GM19324 (cell line): ENCODE measurements at regions not wholly inside any gene's neighbourhood (a gene's known extent, or its start where the extent isn't known, plus 50 kb on each side); places are given as distances from the start of the nearest gene placed in this dataset.
"Not testable (repeated sequence)": the region's sequence is repeated elsewhere in the genome, so short reads cannot be mapped to it uniquely, and the experiment has no call there.

Experiments used
- ATAC-seq: cut with Tn5 transposase; IDR thresholded peaks from one replicate; pipeline ENCODE4 v1.9.1; 2021; ENCODE audit warnings: mild to moderate bottlenecking, moderate library complexity; ENCODE audit not compliant: unreplicated experiment, low FRiP score

DNA sequence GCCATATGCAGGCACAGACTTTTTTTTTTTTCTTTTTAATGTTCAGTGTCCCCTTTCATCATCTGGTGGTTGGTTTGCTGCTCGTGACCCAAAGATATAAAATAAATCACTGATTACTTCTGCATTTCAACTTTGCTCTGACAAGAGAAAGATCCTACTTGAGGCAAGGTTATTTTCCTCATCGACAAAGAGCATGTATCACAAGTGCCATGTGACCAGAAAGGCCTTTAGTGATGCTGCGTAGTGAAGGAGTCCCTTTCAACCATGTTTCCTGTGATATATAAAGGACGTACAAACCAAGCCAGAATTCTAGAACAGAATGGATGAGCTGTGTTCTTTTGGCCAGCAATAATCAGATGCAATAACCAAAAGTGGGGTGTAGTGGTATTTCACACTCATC, 323.4 kb upstream of the PSMD7 start:
- no peak for ATAC-seq

- ATAC-seq, result no peak
Measured at GRCh38 chr16:73966851-73967250, 329.8 kb upstream of the PSMD7 start.

DNA sequence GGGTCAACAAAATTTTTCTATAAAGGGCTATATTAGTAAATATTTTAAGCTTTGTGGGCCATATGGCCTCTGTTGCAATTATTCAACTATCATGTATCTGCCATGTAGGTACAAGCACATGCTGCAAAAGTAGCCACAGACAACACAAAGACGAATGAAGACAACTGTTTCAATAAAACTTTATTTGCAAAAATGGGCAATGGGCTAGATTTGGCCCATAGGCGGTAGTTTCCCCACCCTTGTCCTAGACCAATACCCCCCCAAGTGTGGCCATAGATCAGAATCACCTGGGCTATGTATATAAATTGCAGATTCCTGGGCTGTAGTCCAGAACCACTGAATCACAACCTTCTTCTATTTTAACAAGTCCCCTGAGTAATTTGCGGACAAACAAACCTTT, 331.0 kb upstream of the PSMD7 start:
- ATAC-seq, result no peak

DNA sequence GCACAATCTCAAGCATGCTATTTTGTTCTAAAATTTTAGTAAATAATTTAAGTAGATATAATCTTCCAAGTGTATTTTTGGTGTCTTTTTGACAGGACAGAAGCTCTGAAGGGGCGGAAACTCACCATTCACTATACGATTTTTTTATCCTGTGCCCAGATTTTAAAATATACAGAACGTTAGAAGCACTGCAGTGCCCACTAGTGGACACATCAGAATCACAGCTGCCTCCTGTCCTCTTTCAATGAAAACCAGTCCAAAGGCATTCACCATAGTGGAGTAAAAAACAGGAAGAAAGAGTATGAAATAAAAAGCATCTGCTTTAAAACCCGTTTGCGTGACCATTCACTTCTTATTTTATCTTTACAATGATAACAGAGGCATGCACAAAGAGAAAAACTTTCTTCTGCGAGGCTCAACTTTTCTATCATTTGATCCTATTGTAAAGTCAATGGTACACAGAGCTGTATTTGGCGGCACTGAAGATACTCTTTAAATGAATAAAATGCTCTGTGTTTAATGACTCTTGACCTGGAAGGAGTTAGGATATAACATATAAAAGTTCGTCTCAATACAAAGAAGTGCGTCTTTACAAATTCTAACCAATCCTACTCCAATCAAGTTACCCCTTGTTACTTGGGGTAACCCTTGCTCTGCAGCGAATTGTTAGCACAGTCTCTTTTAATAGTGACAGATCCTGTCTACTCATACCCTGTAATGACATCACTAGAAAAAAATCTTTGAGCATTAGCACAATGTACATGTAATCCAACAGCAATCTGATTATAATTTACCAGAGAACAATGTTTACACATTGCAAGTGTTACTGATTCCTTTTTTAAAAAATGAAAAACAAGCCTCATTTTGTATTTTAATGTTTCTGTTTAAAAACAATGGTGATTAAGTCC, 339.8 kb upstream of the PSMD7 start:
- no peak for ATAC-seq

GRCh38 chr16:73955702-73956101, 340.9 kb upstream of the PSMD7 start:
- no peak for ATAC-seq

GRCh38 chr16:73955255-73955654, 341.4 kb upstream of the PSMD7 start:
- no peak for ATAC-seq

DNA sequence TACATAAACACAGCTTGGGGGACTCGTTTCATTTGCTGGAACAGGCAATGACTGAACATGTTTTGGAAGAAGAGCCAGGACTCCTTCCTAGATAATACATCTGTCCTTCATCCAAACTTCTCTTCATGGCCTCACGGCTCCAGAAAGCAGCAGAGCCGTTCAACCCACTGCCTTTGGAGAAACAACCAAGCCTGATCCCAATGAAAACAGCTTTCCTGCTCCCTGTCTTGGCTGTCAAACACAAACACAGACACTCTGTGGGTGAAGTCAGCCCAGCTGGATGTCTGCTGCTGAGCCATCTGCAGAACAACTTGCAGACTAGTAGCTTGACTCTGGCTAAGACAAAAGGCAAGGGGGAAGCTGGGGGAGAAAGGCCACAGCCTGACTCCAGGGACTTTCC, 345.1 kb upstream of the PSMD7 start:
- ATAC-seq, result no peak

DNA sequence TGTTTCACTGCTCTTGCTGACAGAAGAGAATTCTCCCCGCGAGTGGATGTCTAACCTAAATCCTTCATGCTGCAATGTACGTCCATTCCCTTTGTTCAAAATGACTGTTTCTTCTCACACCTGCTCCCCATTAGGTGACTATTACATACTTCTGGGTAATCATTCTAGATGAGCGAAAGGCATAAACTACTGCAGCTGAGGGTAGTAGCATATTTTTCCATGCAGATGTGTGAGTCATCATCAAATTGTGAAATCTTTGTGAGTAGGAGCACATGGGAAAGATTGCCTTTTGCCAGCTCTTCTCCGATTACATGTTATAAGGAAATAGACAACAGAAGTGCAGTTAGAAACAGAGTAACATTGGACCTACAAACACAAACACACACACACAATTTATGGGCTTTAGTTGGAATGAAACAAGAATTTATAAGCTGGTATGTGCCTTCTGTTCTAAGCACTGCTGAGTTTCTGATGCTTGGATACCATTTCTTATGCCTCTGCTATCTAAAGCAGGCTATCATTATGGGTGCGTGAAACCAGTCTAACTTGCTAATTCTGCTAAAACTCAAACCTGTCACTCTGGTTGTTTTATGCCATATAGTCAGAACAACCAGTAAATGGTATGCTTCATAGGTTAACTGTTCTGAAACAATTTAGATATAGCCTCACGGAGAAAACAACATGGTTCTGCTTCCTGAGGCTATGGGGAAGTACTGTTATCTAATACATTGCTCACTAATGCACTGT, 346.9 kb upstream of the PSMD7 start:
- ATAC-seq, result no peak

DNA sequence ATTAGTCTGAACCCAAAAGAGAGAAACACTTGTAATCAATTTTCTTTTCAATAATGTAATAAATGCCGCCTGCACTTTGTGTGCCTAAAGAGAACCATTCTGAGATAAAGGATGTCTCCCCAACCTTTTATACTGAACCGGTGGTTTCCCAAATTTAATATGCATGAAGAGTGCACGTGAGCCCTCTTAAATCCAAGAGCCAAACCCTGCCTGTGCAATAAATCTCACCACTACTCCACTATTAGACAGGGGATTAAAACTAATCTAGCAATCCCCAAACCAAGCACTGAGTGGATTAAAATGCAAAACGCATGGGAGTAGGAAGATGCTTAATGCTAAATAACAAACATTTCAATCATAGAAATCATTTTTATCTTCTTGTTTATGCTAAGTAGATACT, 351.0 kb upstream of the PSMD7 start:
- ATAC-seq, result no peak

GRCh38 chr16:73943184-73943583, 353.4 kb upstream of the PSMD7 start:
- ATAC-seq, result not testable (repeated sequence)

GRCh38 chr16:73940786-73941185, 355.8 kb upstream of the PSMD7 start:
- ATAC-seq, result not testable (repeated sequence)

GRCh38 chr16:73923951-73924350, 372.7 kb upstream of the PSMD7 start:
- ATAC-seq, result no peak

DNA sequence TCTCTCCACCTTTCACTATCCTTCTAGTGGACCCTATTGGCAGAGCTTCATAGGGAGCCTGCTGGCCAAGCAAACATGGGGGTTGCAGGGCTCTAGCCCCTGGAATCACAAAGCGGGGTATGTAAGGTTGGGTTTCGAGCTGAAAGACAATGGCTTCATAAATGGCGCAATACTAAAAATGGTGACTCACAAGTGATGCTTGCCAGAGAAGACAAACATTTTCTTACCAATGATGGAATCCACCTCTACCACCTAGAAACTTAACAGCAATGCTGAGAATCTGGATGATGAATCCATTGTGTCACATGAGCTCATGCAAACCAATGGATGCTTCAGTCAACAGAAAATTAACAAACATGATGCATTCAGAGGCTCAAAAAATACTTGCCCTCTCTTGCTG, 375.3 kb upstream of the PSMD7 start:
- no peak for ATAC-seq

DNA sequence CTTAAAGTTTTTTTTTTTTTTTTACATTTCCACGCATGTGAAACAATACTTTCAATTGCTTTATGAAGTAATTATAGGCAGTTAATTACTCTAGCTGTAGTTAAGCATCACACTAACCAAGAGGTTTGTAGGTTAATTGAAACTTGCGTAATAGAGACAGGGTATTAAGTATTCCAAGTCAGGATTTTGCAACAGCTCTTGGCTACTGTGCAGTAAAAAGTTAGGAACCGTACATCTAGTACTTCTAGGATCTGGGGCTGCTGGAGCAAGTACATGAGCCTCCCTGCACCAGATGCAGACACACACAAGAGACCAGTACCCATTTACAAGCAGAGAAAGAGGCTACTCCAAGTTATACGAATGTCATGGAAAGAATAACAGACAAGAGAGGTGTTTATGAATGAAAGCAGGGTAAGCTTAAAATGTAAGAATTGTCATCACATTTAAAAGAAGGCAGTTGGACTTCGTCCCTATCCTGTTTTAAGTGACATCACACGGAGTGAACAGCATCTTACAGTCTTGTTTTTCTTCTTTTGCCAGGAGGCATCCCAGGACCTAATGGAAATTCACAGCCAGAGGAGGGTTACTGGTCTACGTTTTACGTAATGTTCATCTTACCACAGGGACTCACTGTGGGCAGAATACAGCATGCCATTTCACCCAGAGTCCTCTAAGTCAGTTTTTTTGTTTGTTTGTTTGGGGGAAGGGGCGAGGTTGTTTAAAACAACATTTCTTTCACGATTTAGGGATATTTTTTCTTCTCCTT, 379.6 kb upstream of the PSMD7 start:
- no peak for ATAC-seq

DNA sequence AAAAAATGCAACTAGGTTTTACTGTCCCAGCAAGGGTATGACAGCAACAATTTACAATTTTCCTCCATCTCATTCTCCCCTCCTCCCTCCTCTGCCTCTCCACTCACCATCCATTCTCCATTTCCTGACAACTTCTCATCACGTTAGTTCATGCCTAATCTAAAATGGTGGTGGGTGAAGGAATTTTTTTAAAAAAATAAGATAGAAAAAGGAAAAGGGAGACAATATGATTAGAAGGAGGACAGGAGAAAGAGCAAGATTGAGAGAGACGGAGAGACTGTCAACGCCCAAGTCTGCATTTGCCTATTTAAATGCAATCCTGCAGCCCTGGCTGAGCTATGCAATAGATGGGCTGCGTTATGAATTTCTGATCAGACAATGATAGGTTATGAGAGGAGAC, 380.7 kb upstream of the PSMD7 start:
- ATAC-seq, result no peak

GRCh38 chr16:73915140-73915539, 381.5 kb upstream of the PSMD7 start:
- no peak for ATAC-seq

- ATAC-seq, result no peak
Measured at GRCh38 chr16:73912850-73913249, 383.8 kb upstream of the PSMD7 start.

DNA sequence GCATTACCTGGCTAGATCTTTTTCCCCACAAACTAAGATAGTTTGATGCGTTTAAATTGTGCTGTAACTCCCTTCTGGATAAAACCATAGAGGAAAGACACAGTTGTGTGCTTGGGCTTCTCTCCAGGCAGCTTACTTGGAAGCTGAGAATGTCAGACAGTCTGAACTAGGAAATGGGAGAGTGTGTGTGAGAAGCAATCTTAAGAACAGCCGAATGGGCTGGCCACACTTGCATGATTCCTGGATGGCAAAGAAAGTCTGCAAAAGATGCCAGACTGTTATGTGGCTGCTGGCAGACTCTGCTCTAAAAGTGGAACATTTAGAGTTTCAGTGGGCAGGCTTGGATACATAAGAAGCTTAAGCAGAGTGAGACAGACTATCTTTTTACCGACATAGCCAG, 384.3 kb upstream of the PSMD7 start:
- no peak for ATAC-seq

DNA sequence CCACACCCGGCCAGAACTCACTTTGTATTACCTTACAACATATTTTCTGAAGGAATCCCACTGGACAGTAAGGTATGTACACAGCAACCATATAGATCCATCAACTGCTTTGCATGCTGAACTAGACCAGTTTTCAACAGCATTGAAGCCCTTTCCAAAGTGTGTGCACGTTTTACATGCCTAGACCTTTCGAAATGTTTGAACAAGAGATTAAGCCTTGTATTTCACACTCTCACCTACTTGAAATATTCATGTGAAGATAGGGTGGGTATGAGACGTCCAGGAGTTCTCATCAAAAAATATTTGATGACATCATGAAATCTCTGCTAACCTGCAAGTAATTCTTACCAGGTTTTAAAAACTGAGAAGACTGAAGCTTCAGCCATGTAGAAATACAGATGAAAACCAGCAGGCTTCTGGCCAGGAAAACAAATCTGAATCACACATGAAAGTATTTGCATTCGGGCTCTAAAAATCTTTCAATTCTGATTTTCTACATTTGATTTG, 387.0 kb upstream of the PSMD7 start:
- no peak for ATAC-seq

DNA sequence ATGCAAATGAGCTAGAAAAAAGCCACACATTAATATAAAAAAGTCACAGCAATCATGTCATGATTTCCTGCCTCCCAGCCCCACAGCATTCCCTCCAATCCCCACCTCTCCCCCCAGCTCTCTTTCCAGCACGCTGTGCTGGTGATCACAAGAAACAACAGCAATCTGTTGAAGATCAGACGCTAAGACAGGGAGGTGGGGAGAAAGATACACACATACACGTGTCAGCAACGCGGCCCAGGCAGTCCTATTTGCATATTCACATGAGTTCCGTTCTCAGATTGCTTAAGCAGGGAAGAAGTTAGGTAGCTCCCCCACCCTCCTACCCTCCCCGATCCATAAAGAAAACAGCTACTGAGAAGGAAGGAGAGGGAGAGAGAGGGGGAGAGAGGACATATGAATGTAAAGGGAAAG, 405.5 kb upstream of the PSMD7 start:
- no peak for ATAC-seq
